ENCODE measurements at regions not wholly inside any gene's neighbourhood (a gene's known extent, or its start where the extent isn't known, plus 50 kb on each side); places are given as distances from the start of the nearest gene placed in this dataset.

- H2AFZ ChIP-seq (ENCODE audit: low read depth, low read length, poor library complexity, severe bottlenecking), result no peak overlapping the region
- no peaks in the 10 kb centered on the region for H3K36me3 ChIP-seq (ENCODE audit: control insufficient read depth in 1 of 2, insufficient read depth in 2 of 2, low read length in 2 of 2)
- DNase-seq (ENCODE audit: low read depth, low spot score), result no peak
- H3K27me3 ChIP-seq (ENCODE audit: insufficient read depth, low read length), result peaks cover 27% of the 10 kb centered on the region
- no peak overlapping the region for H3K27ac ChIP-seq (ENCODE audit: low read depth, low read length)
- ATAC-seq, result no peak
- POLR2A ChIA-PET, result interaction anchor here (0.7 to 1.2 kb wide), 2 partner anchors 16 to 20 kb away, joined by 3 read pairs; no protein-coding TSS in a partner anchor
- RAD21 ChIA-PET (ENCODE audit: low non-redundant PET in 1 of 2, low total read pairs in 2 of 2, uncharacterized antibody in 2 of 2, unreplicated experiment in 2 of 2), result no interaction called here
- no peaks in the 10 kb centered on the region for H3K79me2 ChIP-seq (ENCODE audit: insufficient read depth, low read length)
- no peak overlapping the region for H3K4me3 ChIP-seq (replicated peaks in 1 of 2; ENCODE audit: low read depth in 1 of 2, low read length in 2 of 2)
- no TSS peak for BruUV-seq (replicated peaks)
- H3K4me1 ChIP-seq (ENCODE audit: control insufficient read depth in 1 of 2, insufficient read depth in 2 of 2, low read length in 2 of 2), result no peaks in the 10 kb centered on the region
- TF ChIP-seq CBX3 (IDR thresholded peaks at IDR 0.05; ENCODE audit: low read depth) (no peak), JUND (IDR thresholded peaks at IDR 0.05) (no peak), EZH2phosphoT487 (IDR thresholded peaks at IDR 0.05; ENCODE audit: borderline replicate concordance) (no peak), MAX (IDR thresholded peaks at IDR 0.05) (no peak), RAD21 (IDR thresholded peaks at IDR 0.05; ENCODE audit: low read depth) (no peak), ZNF274 (IDR thresholded peaks at IDR 0.05; ENCODE audit: low read depth, low read length) (no peak), CTCF (IDR thresholded peaks at IDR 0.05 in 2 of 3, conservative IDR thresholded peaks at IDR 0.05 in 1 of 3; ENCODE audit: borderline replicate concordance in 1 of 3, insufficient read depth in 1 of 3, low read depth in 2 of 3, low read length in 2 of 3) (no peak), REST (IDR thresholded peaks at IDR 0.05; ENCODE audit: low read depth) (no peak)
- no peaks in the 10 kb centered on the region for H3K9me3 ChIP-seq (ENCODE audit: control insufficient read depth in 1 of 2, insufficient read depth in 1 of 2, low read depth in 1 of 2, low read length in 2 of 2)
- no peaks in the 10 kb centered on the region for H3K9me2 ChIP-seq (ENCODE audit: insufficient read depth)
- H3K9ac ChIP-seq (ENCODE audit: low read length), result no peak overlapping the region
- intact Hi-C loops (cut with micrococcal nuclease), result no loop called here
- no peaks in the 10 kb centered on the region for H4K20me1 ChIP-seq (ENCODE audit: insufficient read depth)
- H3K4me2 ChIP-seq (ENCODE audit: low read length), result no peak overlapping the region
- CTCF ChIA-PET, result no interaction called here
These were observed 140.2 kb upstream of the LYSMD4 start for GRCh38 chr15:99873451-99873850.

Measured in HCT116 (cell line).